ENCODE measurements at regions not wholly inside any gene's neighbourhood (a gene's known extent, or its start where the extent isn't known, plus 50 kb on each side); places are given as distances from the start of the nearest gene placed in this dataset.

DNA sequence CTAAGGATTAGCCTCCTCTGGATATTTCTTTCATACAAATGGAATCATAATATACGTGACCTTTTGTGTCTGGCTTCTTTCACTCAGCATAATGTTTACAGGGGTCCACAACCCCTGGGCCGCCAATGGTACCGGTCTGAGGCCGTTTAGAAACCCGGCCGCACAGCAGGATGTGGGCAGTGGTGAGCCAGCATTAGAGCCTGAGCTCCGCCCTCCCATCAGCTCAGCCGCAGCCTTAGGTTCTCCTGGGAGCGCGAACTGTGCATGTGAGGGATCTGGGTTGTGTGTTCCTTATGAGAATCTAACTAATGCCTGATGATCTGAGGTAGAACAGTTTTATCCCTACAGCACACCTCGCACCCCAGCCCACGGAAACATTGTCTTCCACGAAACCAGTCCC lies 229.7 kb downstream of the ICE1 start:
- no peak for TF ChIP-seq CTCF (conservative IDR thresholded peaks at IDR 0.05; ENCODE audit: low read depth)
- POLR2A ChIA-PET (ENCODE audit: low non-redundant PET) = no interaction called here
- H3K27ac ChIP-seq = no peak overlapping the region
- CTCF ChIA-PET = no interaction called here
- DNase-seq (ENCODE audit: low spot score) = no peak

DNA sequence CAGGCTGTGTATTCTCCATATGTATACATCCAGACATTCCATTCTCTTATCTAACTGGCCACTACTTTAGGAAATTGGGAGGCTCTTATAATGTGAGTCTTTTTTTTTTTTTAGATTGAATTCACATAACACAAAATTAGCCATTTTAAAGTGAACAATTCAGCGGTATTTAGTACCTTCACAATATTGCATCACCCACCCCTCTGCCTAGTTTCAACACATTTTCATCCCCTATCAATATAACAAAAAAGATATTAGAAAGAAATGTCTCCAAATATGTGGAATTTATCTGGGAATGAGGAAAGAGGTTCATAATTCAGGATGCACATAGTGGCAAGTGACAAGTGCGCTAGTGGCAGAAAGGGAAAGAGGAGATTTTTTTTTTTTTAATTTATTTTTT lies 228.5 kb downstream of the ICE1 start:
- ChIA-PET CTCF (no interaction called here), POLR2A (ENCODE audit: low non-redundant PET) (no interaction called here)
- no peak for TF ChIP-seq CTCF (conservative IDR thresholded peaks at IDR 0.05; ENCODE audit: low read depth)
- no peak overlapping the region for H3K27ac ChIP-seq
- DNase-seq (ENCODE audit: low spot score) = no peak

GRCh38 chr5:5650242-5650641 lies 227.8 kb downstream of the ICE1 start:
- no peak overlapping the region for H3K27ac ChIP-seq
- DNase-seq (ENCODE audit: low spot score) = no peak
- POLR2A ChIA-PET (ENCODE audit: low non-redundant PET) = no interaction called here
- CTCF ChIA-PET = no interaction called here
- TF ChIP-seq CTCF (conservative IDR thresholded peaks at IDR 0.05; ENCODE audit: low read depth) = no peak

- no peak for TF ChIP-seq CTCF (conservative IDR thresholded peaks at IDR 0.05; ENCODE audit: low read depth)
- no peak overlapping the region for H3K27ac ChIP-seq
- DNase-seq (ENCODE audit: low spot score) = no peak
- ChIA-PET CTCF (no interaction called here), POLR2A (ENCODE audit: low non-redundant PET) (no interaction called here)
Observed at GRCh38 chr5:5649641-5650040, 227.2 kb downstream of the ICE1 start.

DNA sequence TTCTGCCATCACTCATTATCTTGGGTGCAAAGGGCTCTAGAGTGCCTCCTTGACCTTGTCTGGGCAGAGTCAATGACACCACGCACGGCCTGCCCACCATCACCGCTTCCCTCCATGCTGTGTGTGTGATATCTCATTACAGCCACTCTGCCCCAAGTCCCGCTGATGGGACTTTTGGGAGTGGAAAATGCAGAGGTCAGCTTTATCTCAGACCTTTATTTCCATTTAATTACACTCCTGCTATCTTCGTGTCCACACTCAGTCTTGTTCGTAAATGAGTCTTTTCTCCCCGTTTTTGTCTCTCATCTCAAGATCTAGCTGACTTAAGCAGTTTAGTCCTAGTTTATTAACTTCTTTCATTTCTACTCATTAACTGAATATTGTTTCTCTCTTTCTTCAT lies 226.2 kb downstream of the ICE1 start:
- no peak for TF ChIP-seq CTCF (conservative IDR thresholded peaks at IDR 0.05; ENCODE audit: low read depth)
- DNase-seq (ENCODE audit: low spot score) = no peak
- POLR2A ChIA-PET (ENCODE audit: low non-redundant PET) = no interaction called here
- no peak overlapping the region for H3K27ac ChIP-seq
- CTCF ChIA-PET = no interaction called here

DNA sequence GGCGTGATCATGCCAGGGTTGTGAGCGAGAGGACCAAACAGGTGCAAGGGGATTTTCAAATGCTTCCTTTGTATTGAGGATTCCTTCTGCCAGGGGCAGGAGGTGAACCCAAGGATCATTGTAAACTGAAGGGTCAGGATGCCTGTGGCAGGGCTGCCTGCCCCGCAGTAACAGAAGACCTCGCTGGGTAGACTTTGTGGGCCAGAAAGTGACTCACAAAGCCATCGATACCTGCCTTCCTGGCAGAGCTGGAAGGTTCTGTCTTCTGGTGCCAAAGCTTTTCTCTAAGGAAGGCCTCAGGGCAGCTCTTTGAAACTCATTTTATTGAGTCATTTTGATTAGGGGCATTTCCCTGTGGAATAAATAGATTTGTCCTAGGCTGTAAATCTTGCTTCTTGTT lies 223.4 kb downstream of the ICE1 start:
- no peak for TF ChIP-seq CTCF (conservative IDR thresholded peaks at IDR 0.05; ENCODE audit: low read depth)
- ChIA-PET POLR2A (ENCODE audit: low non-redundant PET) (no interaction called here), CTCF (interaction anchor here (0.6 kb wide), 1 partner anchor 263 kb away, joined by 4 read pairs; no protein-coding TSS in a partner anchor)
- DNase-seq (ENCODE audit: low spot score) = no peak
- H3K27ac ChIP-seq = no peak overlapping the region

- POLR2A ChIA-PET (ENCODE audit: low non-redundant PET) = no interaction called here
- H3K27ac ChIP-seq = no peak overlapping the region
- no peak for TF ChIP-seq CTCF (conservative IDR thresholded peaks at IDR 0.05; ENCODE audit: low read depth)
- CTCF ChIA-PET = no interaction called here
- no peak for DNase-seq (ENCODE audit: low spot score)
Observed at GRCh38 chr5:5645198-5645597, 222.7 kb downstream of the ICE1 start.
